Cardiac muscle cell (in vitro differentiated cells and primary cell): ENCODE measurements at regions not wholly inside any gene's neighbourhood (a gene's known extent, or its start where the extent isn't known, plus 50 kb on each side); places are given as distances from the start of the nearest gene placed in this dataset.

Experiments
- DNase-seq, 2 donors: peaks; one replicate each; pipeline versions ENCODE4 v3.0.0 to v3.0.0-alpha.2; 2010 to 2017; ENCODE audit warnings: low read depth in 1 of 2, low spot score in 1 of 2
- H3K27ac ChIP-seq: fragments of 200-600 bp; sonication (generic); 2 replicates; pipeline ENCODE4 v1.5.1; 2016
- H3K27me3 ChIP-seq: fragments of 200-600 bp; sonication (generic); 2 replicates; pipeline ENCODE4 v1.6.0; 2016; ENCODE audit warnings: control low read depth
- H3K36me3 ChIP-seq: fragments of 200-600 bp; sonication (generic); 2 replicates; pipeline ENCODE4 v1.5.1; 2016; ENCODE audit warnings: control low read depth
- H3K4me1 ChIP-seq: fragments of 200-600 bp; sonication (generic); 2 replicates; pipeline ENCODE4 v1.8.1; 2017; ENCODE audit warnings: low read depth, mild to moderate bottlenecking, mixed run types
- H3K4me3 ChIP-seq: fragments of 200-600 bp; sonication (generic); 2 replicates; pipeline ENCODE4 v1.5.1; 2016; ENCODE audit warnings: mild to moderate bottlenecking
- H3K9me3 ChIP-seq: fragments of 200-600 bp; sonication (generic); 2 replicates; pipeline ENCODE4 v1.5.1; 2017; ENCODE audit warnings: low read depth, mild to moderate bottlenecking, control low read depth
- TF ChIP-seq, protein P1 (sequence below): IDR thresholded peaks from 2 replicates; pipeline ENCODE4 v1.5.1; 2012; ENCODE audit warnings: low read depth, mild to moderate bottlenecking, low read length

GRCh38 chr2:128375454-128375853 is 56.8 kb upstream of the HS6ST1 start:
- Histone ChIP-seq H3K4me1 (peaks cover 6% of the 10 kb centered on the region), H3K4me3 (no peak overlapping the region), H3K27me3 (no peaks in the 10 kb centered on the region), H3K27ac (no peak overlapping the region), H3K9me3 (no peaks in the 10 kb centered on the region), H3K36me3 (no peaks in the 10 kb centered on the region)
- TF ChIP-seq, protein P1, sequence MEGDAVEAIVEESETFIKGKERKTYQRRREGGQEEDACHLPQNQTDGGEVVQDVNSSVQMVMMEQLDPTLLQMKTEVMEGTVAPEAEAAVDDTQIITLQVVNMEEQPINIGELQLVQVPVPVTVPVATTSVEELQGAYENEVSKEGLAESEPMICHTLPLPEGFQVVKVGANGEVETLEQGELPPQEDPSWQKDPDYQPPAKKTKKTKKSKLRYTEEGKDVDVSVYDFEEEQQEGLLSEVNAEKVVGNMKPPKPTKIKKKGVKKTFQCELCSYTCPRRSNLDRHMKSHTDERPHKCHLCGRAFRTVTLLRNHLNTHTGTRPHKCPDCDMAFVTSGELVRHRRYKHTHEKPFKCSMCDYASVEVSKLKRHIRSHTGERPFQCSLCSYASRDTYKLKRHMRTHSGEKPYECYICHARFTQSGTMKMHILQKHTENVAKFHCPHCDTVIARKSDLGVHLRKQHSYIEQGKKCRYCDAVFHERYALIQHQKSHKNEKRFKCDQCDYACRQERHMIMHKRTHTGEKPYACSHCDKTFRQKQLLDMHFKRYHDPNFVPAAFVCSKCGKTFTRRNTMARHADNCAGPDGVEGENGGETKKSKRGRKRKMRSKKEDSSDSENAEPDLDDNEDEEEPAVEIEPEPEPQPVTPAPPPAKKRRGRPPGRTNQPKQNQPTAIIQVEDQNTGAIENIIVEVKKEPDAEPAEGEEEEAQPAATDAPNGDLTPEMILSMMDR = no peak
- no peak for DNase-seq

DNA sequence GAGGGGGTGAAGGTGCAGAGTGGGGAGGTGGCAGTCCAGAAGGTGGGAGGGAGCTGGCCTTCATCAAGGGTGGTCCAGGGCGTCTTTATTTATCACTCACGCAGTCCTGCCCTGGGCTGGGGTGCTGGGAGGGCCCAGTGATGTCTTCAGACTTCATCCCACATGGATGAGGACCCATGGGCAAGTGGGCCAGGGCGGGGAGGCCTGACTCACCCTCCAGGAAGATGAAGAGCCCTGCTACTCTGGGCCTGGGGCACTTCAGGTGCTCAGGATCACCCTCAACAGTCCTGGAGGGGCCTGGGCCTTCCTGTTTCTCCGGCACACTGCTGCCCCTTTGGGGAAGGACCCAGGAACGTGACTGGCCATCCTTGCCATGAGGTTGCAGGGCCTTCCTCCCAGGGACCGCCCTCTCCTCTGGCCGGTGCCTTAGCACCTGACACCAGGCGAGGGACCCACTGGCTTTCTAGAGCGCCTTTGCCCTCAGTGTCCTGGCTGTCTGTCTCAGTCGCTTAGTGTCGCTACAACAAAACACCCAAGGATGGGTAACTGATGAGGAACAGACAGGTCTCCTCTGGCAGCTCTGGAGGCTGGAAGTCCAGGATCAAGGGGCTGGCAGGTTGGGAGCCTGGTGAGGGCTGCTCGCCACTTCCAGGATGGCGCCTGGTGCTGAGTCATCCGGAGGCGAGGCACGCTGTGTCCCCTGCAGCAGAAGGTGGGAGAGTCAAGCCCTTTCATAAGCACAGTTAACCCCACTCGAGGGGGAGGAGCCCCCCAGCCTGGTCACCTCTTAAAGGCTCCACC is 57.8 kb upstream of the HS6ST1 start:
- Histone ChIP-seq H3K4me1 (peaks cover 11% of the 10 kb centered on the region), H3K27me3 (no peaks in the 10 kb centered on the region), H3K9me3 (no peaks in the 10 kb centered on the region), H3K4me3 (no peak overlapping the region), H3K27ac (no peak overlapping the region), H3K36me3 (no peaks in the 10 kb centered on the region)
- TF ChIP-seq, protein P1 = no peak
- DNase-seq = no peak

GRCh38 chr2:128377071-128377910 is 58.6 kb upstream of the HS6ST1 start:
- Histone ChIP-seq H3K9me3 (no peaks in the 10 kb centered on the region), H3K27ac (no peak overlapping the region), H3K27me3 (no peaks in the 10 kb centered on the region), H3K4me1 (peaks cover 13% of the 10 kb centered on the region), H3K4me3 (no peak overlapping the region), H3K36me3 (no peaks in the 10 kb centered on the region)
- DNase-seq = no peak
- TF ChIP-seq, protein P1 = no peak

DNA sequence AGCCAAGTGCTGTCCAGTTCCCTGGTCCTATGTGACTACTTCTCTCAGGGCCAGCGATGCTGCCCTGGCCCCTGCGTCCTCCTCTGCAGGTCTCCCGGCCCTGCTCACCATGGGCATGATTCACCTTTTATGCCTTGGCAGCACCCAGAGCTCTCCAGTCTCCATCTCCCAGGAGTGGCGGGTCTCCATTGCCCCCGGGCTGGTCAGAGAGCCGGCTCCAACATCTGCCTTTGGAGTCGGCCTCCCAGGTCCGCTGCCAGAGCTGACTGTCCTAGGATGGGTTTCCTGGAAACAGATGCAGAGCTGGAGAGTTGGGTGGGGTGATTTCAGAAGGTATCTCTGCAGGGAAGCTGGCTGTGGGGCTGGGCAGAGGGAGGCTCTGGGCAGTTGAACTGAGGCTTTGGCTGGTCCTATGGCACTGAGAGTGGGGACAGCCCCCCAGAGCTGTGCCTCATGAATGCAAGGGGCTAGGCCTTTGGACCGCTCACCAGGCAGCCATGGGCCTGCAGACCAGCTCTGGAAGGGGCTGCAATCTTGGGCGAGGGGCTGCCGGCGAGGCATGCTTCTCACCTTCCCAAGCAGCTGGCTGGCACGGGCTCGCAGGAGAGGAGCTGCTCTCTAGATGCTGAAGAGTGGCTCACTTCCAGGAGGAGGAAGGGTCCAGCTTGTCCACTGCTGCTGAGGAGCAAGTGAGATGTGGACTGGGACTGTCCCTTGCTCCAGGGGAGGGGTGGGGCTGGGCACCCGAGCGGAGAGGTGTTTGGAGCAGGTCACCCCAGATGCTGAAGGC is 59.8 kb upstream of the HS6ST1 start:
- peaks cover 13% of the 10 kb centered on the region for H3K4me1 ChIP-seq
- H3K36me3 ChIP-seq = no peaks in the 10 kb centered on the region
- no peak for DNase-seq
- H3K4me3 ChIP-seq = no peak overlapping the region
- H3K9me3 ChIP-seq = no peaks in the 10 kb centered on the region
- no peak overlapping the region for H3K27ac ChIP-seq
- H3K27me3 ChIP-seq = no peaks in the 10 kb centered on the region
- TF ChIP-seq, protein P1 = no peak
